NT2/D1 (cell line): ENCODE measurements at regions not wholly inside any gene's neighbourhood (a gene's known extent, or its start where the extent isn't known, plus 50 kb on each side); places are given as distances from the start of the nearest gene placed in this dataset.

Experiments
- DNase-seq: peaks from one replicate; pipeline ENCODE4 v3.0.0-alpha.2; 2011; ENCODE audit warnings: low read depth, low spot score
- H3K27me3 ChIP-seq: 2 replicates; pipeline ENCODE4 v1.6.0; 2011; ENCODE audit warnings: mild to moderate bottlenecking; ENCODE audit not compliant: insufficient read length, insufficient read depth
- H3K36me3 ChIP-seq: 2 replicates; pipeline ENCODE4 v1.6.1; 2011; ENCODE audit warnings: mild to moderate bottlenecking, low read length, mixed read lengths; ENCODE audit not compliant: insufficient read depth, insufficient read length
- H3K4me1 ChIP-seq: 2 replicates; pipeline ENCODE4 v1.5.1; 2011; ENCODE audit not compliant: insufficient read depth, insufficient read length
- H3K4me3 ChIP-seq: 2 replicates; pipeline ENCODE4 v1.5.1; 2011; ENCODE audit warnings: low read depth; ENCODE audit not compliant: insufficient read length
- H3K9ac ChIP-seq: 2 replicates; pipeline ENCODE4 v1.6.0; 2011; ENCODE audit warnings: low read depth; ENCODE audit not compliant: insufficient read length
- H3K9me3 ChIP-seq: 2 replicates; pipeline ENCODE4 v1.5.1; 2011; ENCODE audit warnings: mild to moderate bottlenecking, low read length; ENCODE audit not compliant: insufficient read depth
- SUZ12 ChIP-seq: IDR thresholded peaks from 2 replicates; pipeline ENCODE4 v1.6.1; 2011; ENCODE audit not compliant: insufficient read length, insufficient read depth; ENCODE audit errors: extremely low read depth
- YY1 ChIP-seq: IDR thresholded peaks from 2 replicates; pipeline ENCODE4 v1.6.1; 2011; ENCODE audit not compliant: insufficient read length, insufficient read depth
- ZNF274 ChIP-seq: IDR thresholded peaks from 2 replicates; pipeline ENCODE4 v1.6.1; 2011; ENCODE audit warnings: mild to moderate bottlenecking, low read depth, low read length

DNA sequence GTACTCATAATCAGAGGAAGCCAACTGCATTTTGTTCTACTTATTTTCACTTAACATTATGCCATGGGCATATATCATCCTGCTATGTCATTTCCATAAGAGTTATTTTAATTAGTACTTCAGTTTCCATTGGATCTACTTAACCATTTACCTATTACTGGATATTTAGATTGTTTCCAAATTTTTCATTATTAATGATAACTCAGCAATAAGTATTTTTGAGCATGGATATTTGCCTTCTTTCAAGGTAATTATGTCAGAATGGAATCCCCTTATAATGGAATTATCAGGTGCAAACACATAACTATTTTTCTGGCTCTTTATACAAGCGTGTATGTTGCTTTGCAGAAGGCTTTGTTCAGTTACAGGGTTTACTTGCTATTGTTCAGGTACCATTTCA is 126.6 kb downstream of the RDH14 start:
- Histone ChIP-seq H3K4me1 (no peaks in the 10 kb centered on the region), H3K27me3 (no peaks in the 10 kb centered on the region), H3K9me3 (no peaks in the 10 kb centered on the region), H3K9ac (no peak overlapping the region), H3K4me3 (no peak overlapping the region), H3K36me3 (no peaks in the 10 kb centered on the region)
- DNase-seq, result no peak
- TF ChIP-seq ZNF274 (no peak), SUZ12 (no peak), YY1 (no peak)

DNA sequence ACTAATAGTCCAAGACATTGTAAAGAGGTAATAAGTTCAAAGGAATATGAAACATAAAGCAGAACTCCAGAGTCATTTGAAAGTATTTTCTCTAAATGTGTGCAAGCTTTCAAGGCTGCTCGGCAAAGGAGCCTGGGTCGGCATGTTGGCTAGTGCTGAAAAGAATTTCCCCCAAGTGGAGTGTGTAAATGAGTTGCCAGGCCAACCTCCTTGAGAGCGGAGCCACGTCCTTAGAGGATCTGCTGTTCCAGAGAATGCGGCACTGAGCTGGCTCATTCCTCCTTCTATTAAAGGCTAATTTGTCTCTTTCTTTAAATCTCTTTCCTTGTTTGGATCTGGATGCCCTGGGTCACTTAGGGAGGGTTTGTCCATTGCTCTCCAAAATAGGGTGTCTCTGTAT is 127.5 kb downstream of the RDH14 start:
- TF ChIP-seq YY1 (no peak), SUZ12 (no peak), ZNF274 (no peak)
- peak; percentile 38 for DNase-seq
- Histone ChIP-seq H3K36me3 (no peaks in the 10 kb centered on the region), H3K4me3 (no peak overlapping the region), H3K9ac (no peak overlapping the region), H3K27me3 (no peaks in the 10 kb centered on the region), H3K4me1 (no peaks in the 10 kb centered on the region), H3K9me3 (no peaks in the 10 kb centered on the region)

DNA sequence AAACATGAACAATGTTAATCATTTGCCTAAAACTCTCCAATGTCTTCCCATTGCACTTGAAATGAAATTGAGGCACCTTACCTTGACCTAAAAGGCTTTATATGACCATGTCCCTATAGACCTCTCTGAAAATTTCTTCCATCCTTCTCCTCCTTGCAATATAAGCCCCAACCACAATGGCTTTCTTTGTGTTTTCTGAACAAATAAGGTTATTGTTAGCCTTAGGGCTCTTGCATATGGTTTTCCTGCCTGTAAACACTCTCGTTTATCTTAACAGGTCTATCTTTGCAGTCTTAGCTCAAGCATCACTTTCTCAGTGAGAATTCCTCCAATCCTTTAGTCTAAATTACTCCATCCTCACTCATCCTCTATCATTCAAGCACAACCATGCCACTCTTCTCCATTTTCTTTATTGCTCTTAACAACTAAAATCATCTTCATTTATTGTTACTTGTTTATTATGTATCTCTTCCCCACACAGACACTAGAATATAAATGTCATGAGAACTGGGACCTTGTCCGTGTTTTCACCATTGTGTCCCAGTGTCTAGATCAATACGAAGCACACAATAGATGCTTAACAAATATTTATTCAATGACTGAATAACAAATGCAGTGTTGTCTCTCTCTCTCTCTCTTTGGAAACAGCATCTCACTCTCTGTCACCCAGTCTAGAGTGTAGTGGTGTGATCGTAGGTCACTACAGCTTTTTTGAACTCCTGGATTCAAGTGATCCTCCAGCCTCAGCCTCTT is 129.3 kb downstream of the RDH14 start:
- H3K36me3 ChIP-seq, result no peaks in the 10 kb centered on the region
- H3K9ac ChIP-seq, result no peak overlapping the region
- no peak for TF ChIP-seq SUZ12

DNA sequence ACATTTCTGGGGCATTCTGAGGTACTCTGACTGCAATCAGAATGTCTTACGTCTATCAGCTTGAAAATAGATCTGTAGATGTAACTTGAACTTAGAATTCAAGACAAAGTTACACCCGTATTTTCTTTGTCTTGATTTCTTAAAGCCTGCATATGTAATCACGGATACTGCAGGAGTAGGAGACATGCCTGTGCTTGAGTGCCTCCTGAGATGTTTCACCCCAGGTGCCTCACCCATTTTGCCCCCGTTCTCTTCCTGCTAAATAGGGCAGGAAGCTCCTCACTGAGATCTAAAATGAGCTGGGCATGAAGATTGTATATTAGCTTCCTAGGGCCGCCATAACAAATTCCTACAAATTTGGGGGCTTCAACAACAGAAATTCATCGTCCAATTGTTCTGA is 131.9 kb downstream of the RDH14 start:
- no peak for DNase-seq
- Histone ChIP-seq H3K36me3 (no peaks in the 10 kb centered on the region), H3K9me3 (no peaks in the 10 kb centered on the region), H3K4me1 (peaks cover 2% of the 10 kb centered on the region), H3K9ac (no peak overlapping the region), H3K27me3 (no peaks in the 10 kb centered on the region), H3K4me3 (no peak overlapping the region)
- TF ChIP-seq YY1 (no peak), ZNF274 (no peak), SUZ12 (no peak)

More for the DNA sequence above, 129.3 kb downstream of the RDH14 start:
- no peaks in the 10 kb centered on the region for H3K27me3 ChIP-seq
- no peak overlapping the region for H3K4me3 ChIP-seq
- H3K4me1 ChIP-seq, result no peaks in the 10 kb centered on the region
- no peaks in the 10 kb centered on the region for H3K9me3 ChIP-seq
- DNase-seq, result no peak

DNA sequence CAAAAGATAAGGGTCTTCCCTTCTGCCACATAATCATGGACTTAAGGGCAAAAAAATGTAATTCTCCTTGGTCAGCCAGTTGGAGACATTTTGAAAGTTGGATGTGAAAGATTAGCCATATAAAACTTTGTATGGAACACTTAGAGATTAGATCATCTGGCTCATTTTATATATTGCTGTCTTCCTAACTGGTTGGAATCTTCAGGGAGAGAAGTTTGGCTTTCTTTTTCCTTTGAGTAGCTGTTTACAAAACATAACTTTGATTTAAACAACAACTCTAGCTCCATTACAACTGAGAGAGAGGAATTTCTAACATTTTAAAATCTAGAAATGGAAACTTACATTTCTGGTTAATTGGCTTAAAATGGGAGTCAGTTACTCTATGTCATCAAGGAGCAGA is 132.7 kb downstream of the RDH14 start:
- Histone ChIP-seq H3K9me3 (no peaks in the 10 kb centered on the region), H3K36me3 (no peaks in the 10 kb centered on the region), H3K4me3 (no peak overlapping the region), H3K27me3 (no peaks in the 10 kb centered on the region), H3K9ac (no peak overlapping the region), H3K4me1 (peaks cover 2% of the 10 kb centered on the region)
- TF ChIP-seq YY1 (no peak), ZNF274 (no peak), SUZ12 (no peak)
- DNase-seq, result no peak

DNA sequence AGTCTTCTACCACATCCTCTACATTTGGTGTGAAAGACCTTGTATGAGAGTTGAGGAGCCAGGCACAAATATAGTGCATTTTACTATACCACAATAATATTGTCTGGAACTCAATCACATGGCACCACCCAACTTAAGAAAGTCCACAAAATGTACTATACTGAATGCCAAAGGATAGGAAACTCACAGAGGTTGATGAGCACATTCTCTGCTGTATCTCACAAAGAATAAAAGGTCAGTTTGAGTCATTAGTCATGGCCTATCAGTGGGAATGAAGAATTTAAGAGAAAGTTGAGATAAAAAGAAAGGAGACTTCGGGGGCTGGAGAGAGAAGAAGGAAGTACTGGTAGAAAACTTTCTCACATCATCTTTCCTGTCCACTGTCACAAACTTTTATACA is 134.3 kb downstream of the RDH14 start:
- Histone ChIP-seq H3K4me3 (no peak overlapping the region), H3K36me3 (no peaks in the 10 kb centered on the region), H3K9ac (no peak overlapping the region), H3K27me3 (no peaks in the 10 kb centered on the region), H3K4me1 (peaks cover 2% of the 10 kb centered on the region), H3K9me3 (no peaks in the 10 kb centered on the region)
- TF ChIP-seq YY1, result no peak
- no peak for TF ChIP-seq SUZ12
- TF ChIP-seq ZNF274, result no peak
- DNase-seq, result no peak

DNA sequence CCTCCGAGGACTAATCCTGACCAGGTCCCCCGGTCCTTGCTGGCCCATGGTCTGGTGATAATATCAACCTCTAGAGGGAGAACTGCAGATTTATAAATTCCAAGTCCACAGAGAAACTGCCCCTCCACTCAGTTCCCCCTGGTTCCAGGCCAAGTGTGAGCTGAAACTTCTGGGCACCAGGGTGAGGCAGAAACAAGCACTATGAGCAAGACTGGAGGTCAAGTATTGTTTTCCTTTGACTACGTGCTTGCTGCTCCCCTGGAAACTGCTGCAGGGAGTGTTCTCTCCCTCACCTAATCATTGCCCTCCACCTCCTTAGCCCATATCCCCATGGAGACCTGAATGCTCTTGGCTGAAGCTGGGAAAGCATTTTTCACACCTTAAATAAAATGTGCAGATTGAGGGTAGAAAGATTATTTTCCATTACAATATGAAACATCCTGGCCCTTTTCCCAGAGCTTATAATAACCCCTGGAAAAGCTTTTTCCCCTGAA is 135.2 kb downstream of the RDH14 start:
- no peak overlapping the region for H3K9ac ChIP-seq
- H3K4me1 ChIP-seq, result peaks cover 2% of the 10 kb centered on the region
- no peaks in the 10 kb centered on the region for H3K27me3 ChIP-seq
- no peaks in the 10 kb centered on the region for H3K9me3 ChIP-seq
- H3K36me3 ChIP-seq, result no peaks in the 10 kb centered on the region
- no peak for DNase-seq
- no peak overlapping the region for H3K4me3 ChIP-seq
- TF ChIP-seq YY1 (no peak), SUZ12 (no peak), ZNF274 (no peak)
